ENCODE measurements at regions not wholly inside any gene's neighbourhood (a gene's known extent, or its start where the extent isn't known, plus 50 kb on each side); places are given as distances from the start of the nearest gene placed in this dataset.

DNA sequence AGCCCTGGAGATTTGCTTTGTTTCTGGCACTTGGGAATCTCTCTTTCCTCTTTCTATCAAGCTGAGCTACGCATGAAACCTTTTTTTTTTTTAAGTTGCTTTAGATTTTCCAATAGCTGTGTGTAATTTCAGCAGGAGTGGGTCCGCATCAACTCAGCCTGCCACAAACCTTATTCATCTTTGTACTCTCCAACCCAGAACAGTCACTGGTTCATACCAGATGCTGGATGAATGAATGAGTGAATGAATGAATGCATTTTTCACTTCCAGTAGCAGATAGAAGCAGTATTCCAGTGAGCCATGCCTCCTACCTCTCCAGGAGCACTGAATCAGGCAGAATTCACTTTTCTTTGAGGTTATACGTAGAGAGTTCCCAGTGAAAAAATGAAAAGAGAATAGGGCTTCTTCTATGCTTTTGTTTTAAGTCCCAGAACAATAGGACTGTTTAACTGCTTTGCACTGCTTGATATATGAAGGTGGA lies 221.1 kb downstream of the TM9SF2 start:
- TF ChIP-seq, protein P1, sequence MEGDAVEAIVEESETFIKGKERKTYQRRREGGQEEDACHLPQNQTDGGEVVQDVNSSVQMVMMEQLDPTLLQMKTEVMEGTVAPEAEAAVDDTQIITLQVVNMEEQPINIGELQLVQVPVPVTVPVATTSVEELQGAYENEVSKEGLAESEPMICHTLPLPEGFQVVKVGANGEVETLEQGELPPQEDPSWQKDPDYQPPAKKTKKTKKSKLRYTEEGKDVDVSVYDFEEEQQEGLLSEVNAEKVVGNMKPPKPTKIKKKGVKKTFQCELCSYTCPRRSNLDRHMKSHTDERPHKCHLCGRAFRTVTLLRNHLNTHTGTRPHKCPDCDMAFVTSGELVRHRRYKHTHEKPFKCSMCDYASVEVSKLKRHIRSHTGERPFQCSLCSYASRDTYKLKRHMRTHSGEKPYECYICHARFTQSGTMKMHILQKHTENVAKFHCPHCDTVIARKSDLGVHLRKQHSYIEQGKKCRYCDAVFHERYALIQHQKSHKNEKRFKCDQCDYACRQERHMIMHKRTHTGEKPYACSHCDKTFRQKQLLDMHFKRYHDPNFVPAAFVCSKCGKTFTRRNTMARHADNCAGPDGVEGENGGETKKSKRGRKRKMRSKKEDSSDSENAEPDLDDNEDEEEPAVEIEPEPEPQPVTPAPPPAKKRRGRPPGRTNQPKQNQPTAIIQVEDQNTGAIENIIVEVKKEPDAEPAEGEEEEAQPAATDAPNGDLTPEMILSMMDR (conservative IDR thresholded peaks at IDR 0.05; ENCODE audit: low read length), result no peak
- no peak for TF ChIP-seq EZH2phosphoT487 (IDR thresholded peaks at IDR 0.05; ENCODE audit: borderline replicate concordance)

Data from Loucy (cell line).